Activated naive CD4-positive, alpha-beta T cell treated with Interleukin-2 at 50 U/mL for 16 hours (primary cell): ENCODE measurements at regions not wholly inside any gene's neighbourhood (a gene's known extent, or its start where the extent isn't known, plus 50 kb on each side); places are given as distances from the start of the nearest gene placed in this dataset.
"Not testable (repeated sequence)": the region's sequence is repeated elsewhere in the genome, so short reads cannot be mapped to it uniquely, and the experiment has no call there.

Experiments used
- DNase-seq: peaks from one replicate; pipeline ENCODE4 v3.0.0-alpha.2; 2020

DNA sequence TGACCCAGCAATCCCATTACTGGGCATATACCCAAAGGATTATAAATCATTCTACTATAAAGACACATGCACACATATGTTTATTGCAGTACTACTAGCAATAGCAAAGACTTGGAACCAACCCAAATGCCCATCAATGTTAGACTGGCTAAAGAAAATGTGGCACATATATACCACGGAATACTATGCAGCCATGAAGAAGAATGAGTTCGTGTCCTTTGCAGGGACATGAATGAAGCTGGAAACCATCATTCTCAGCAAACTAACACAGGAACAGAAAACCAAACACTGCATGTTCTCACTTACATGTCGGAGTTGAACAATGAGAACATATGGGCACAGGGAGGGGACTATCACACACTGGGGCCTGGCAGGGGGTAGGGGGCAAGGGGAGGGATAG lies 183.0 kb downstream of the HACE1 start:
- DNase-seq = not testable (repeated sequence)

DNA sequence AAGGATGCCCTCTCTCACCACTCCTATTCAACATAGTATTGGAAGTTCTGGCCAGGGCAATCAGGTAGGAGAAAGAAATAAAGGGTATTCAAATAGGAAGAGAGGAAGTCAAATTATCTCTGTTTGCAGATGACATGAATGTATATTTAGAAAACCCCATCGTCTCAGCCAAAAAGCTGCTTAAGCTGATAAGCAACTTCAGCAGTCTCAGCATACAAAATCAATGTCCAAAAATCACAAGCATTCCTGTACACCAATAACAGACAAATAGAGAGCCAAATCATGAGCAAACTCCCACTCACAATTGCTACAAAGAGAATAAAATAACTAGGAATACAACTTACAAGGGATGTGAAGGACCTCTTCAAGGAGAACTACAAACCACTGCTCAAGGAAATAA lies 184.6 kb downstream of the HACE1 start:
- DNase-seq = not testable (repeated sequence)

DNA sequence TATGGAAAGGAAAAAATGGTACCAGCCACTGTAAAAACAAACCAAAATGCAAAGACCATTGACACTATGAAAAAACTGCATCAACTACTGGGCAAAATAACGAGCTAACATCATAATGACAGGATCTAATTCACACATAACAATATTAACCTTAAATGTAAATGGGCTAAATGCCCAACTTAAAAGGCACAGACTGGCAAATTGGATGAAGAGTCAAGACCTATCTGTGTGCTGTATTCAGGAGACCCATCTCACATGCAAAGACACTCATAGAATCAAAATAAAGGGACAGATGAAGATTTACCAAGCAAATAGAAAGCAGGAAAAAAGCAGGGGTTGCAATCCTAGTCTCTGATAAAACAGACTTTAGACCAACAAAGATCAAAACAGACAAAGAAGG lies 186.6 kb downstream of the HACE1 start:
- not testable (repeated sequence) for DNase-seq

- not testable (repeated sequence) for DNase-seq
Observed at GRCh38 chr6:104671591-104671891, 188.2 kb downstream of the HACE1 start.

GRCh38 chr6:104670834-104671590 lies 188.7 kb downstream of the HACE1 start:
- DNase-seq = not testable (repeated sequence)

DNA sequence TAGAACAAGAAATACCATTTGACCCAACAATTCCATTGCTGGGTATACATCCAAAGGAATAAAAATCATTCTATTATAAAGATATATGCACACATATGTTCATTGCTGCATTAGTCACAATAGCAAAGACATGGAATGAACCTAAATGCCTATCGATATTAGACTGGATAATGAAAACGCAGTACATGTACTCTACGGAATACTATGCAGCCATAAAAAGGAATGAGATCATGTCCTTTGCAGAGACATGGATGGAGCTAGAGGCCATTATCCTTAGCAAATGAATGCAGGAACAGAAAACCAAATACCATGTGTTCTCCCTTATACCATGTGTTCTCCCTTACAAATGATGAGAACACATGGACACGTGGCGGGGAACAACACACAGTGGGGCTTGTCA lies 190.2 kb downstream of the HACE1 start:
- no peak for DNase-seq

- DNase-seq = no peak
Observed at GRCh38 chr6:104656235-104656634, 203.5 kb downstream of the HACE1 start.

GRCh38 chr6:104653781-104654180 lies 205.9 kb downstream of the HACE1 start:
- no peak for DNase-seq

- DNase-seq = no peak
Observed at GRCh38 chr6:104648347-104648746, 211.4 kb downstream of the HACE1 start.

- DNase-seq = no peak
Observed at GRCh38 chr6:104644848-104645247, 214.9 kb downstream of the HACE1 start.

DNA sequence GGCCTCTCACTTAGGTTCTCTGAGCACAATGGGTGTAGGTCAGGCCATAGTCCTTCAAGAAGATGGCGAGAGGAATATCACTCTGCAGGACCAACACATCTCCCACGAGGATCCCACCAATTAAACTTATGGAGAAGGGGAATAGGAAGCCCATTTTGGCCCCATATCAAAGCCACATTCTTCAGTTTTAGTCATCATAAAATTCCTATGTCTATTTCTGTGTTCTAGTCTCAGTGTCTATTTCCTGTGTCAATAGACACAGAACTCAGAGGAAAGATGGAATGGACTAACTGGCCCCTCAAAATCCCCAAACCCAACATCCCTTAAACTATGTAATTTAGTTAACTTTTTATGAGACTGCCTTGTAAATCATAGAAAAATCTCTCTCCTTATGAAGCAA lies 216.8 kb downstream of the HACE1 start:
- DNase-seq = no peak

DNA sequence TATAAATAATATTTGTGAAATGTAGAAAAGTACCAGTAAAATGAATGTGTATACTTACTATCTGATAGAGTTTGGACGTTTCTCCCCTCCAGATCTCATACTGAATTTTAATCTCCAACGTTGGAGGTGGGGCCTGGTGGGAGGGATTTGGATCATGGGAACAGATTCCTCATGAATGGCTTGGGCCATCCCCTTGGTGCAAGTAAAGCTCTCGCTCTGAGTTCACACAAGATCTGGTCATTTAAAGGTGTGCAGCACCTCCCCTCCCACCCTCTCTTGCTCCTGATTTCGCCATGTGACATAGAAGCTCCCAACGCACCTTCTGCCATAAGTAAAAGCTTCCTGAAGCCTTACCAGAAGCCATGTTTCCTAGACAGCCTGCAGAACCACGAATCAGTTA lies 219.0 kb downstream of the HACE1 start:
- DNase-seq = no peak

DNA sequence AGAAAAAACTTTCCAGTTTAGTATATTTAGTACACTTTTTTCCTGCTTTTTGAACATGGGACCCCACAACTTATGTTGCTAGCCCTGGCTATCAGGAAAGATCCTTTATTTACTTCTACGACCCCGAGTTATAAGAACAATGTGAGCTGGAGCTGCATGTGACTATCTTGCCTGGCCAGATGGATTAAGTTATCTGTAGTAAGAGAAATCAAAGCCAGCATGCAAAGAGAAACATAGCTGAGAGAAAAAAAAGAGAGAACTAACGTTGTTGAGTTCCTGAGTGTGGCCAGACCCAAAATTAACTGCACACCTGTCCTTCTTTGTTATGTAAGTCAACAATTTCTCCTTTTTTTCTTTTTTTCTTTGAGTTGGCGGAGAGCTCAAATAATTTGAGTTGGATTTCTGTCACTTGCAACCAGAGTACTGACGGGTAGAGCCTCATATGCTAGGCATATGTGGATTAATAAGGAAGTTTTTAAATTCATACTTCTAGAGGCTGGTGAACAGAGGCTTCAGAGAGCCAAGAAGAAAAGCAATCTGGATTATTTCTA lies 219.5 kb downstream of the HACE1 start:
- DNase-seq = no peak

DNA sequence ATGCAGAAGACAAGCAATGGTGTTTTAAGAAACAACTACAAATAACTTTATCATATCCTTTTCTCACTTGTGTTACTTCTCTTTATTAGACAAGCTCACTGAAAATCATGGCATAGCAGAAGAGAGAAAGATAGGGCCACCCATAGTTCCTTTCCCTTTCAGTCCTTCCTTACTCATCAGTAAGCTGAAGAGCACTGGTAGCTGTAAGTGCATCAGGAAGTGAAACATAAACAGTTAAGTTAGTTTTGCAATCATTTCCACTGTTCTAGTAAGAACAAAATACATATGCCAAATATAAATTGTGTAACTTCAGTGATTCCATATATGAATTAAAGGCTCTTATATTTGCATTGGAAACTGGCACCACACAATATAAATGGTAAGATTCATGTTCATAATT lies 220.1 kb downstream of the HACE1 start:
- DNase-seq = no peak

- DNase-seq = no peak
Observed at GRCh38 chr6:104638841-104639290, 220.9 kb downstream of the HACE1 start.

- no peak for DNase-seq
Observed at GRCh38 chr6:104633125-104633524, 226.6 kb downstream of the HACE1 start.

DNA sequence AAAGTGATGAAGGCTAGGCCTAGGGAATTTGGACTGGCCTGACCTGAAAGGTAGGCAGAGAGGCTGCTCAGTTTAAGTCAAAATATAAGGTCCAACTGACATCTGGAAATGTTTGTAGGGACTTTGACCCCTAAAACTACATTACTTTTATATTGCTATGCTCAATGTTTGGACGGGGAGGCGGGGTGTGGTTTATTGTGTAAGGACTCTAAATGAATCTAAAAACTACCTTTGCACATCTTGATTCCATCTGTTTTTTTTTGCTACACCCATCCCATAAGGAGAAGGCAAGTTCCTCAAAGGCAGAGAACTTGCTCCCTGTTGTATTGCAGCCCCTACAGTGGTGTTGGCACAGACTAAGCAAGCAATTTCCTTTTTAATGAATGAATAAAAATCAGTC lies 227.1 kb downstream of the HACE1 start:
- no peak for DNase-seq

DNA sequence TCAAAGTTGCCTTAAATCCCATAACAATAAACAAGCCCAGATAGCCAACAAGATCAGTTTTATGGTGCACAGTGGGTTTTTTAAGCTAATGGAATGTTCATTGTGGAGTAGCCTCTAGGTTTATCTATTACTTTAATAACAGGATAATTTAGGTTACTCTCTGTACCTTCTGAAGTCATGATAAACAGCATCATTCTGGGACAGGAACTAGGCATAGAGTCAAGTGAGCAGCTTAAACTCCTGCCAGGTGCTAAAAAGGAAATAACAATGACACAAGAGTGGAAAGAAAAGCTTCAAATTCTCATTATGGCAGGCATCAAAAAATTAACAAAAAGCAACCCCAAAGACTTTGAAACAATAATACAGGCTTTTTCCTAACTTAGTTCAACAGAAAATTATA lies 228.8 kb downstream of the HACE1 start:
- no peak for DNase-seq

DNA sequence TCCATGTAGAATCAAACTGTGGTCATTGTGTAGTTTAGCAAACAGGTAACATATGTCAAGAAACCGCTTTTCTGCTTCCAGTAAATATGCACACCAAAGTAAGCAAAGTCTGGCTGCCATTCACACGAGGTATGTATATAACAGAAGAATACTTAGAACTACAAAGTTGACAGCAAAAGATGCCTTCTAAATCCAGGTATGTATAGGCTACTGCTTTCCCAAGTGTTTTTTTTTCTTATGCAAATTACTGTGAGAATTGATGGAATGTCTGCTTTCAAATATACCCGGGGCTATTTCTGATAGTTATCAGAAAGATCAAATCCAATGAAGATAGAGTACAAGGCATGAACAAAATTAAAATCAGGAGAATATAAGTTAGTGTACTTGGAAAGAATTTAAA lies 229.2 kb downstream of the HACE1 start:
- DNase-seq = no peak

- DNase-seq = no peak
Observed at GRCh38 chr6:104629826-104630225, 229.9 kb downstream of the HACE1 start.

DNA sequence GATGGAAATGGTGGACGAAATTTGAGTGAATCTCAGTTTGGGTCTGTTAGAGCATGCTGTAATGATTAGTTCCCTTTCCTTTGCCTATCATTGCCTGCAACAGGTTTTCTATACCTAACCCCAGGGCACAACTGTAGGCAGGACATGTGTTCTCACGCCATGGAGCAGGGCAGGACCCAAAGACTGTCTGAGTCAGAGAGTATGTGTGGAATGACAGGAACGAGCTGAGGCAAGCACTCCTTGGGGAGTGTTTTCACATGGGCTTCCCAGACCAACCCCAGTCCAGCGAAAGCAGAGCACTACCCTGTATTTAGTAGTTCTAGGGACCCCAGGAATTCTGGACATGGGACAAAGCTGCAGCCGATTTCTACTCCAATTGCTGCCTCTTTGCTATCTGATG lies 234.2 kb downstream of the HACE1 start:
- DNase-seq = no peak

- no peak for DNase-seq
Observed at GRCh38 chr6:104623052-104623690, 236.5 kb downstream of the HACE1 start.

DNA sequence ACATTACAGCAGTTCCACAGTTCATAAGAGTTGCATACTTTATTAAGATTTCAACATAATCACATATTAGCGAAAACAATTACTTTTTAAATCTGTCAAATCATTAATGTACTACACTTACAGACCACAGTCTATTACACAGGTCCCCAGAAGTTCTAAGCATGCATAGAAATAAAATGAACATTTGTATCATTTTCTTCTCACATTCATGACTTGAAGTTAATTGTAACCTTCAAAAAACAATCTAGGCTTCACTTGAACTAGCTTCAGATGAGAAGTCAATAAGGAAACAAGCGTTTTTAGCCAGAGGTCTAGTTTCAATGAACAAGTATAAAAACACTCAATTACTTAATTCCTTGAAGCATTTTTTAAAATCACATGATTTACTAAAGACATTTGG lies 238.3 kb downstream of the HACE1 start:
- DNase-seq = no peak

- no peak for DNase-seq
Observed at GRCh38 chr6:104617591-104617990, 242.1 kb downstream of the HACE1 start.

DNA sequence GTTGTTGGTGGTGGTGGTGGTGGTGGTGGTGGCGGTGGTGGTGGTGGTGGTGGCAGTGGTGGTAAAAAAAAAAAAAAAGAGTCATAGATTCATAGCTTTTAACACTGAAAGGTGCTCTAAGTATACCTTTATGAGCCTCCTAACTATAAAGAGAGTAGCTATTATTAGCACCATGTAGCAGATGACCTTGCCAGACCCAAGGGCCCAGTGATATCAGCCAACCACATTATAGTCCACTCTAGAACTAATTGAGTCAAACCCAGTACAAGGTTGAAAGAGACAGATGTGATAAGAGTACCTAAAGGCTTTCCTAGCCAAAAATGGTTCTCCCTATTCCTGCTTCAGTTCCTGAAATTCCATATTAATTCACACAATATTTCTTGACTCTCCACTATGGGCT lies 245.3 kb downstream of the HACE1 start:
- no peak for DNase-seq
